HL-60 (cell line): ENCODE measurements at regions not wholly inside any gene's neighbourhood (a gene's known extent, or its start where the extent isn't known, plus 50 kb on each side); places are given as distances from the start of the nearest gene placed in this dataset.

Source experiments
- GABPA ChIP-seq: IDR thresholded peaks from 2 replicates; pipeline ENCODE4 v1.6.1; 2012; ENCODE audit warnings: low read depth
- POLR2AphosphoS5 ChIP-seq: IDR thresholded peaks from 2 replicates; pipeline ENCODE4 v1.6.1; 2012; ENCODE audit warnings: low read depth
- SPI1 ChIP-seq: IDR thresholded peaks from 2 replicates; pipeline ENCODE4 v1.6.1; 2012; ENCODE audit warnings: low read depth, mild to moderate bottlenecking, borderline replicate concordance
- TF ChIP-seq, protein P1 (sequence below): IDR thresholded peaks from one replicate; pipeline ENCODE4 v1.5.1; 2011; ENCODE audit warnings: low read length, control low read depth, inconsistent platforms; ENCODE audit not compliant: insufficient read depth
- TF ChIP-seq, protein P2 (sequence below): IDR thresholded peaks from 2 replicates; pipeline ENCODE4 v1.6.1; 2012; ENCODE audit warnings: low read depth; ENCODE audit not compliant: insufficient replicate concordance

DNA sequence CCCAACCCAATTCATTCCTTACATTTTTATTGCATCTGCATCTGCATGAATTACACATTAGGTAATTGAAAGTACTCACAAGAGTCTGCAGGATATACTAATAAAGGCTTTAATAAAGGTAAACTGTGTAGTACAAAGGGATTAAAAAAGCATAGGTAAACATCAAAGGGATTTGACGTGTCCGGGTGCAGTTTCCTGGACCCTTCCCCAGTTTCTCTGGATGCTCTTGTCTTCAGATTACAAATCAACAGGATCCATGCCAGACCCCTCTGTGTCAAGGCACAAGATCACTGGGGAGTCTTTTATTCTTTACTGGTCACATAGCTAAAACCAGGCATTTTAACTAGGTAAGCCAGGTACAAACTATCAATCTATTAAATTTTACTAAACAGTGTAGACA, 177.2 kb upstream of the TYRP1 start:
- TF ChIP-seq GABPA (no peak), SPI1 (no peak), POLR2AphosphoS5 (no peak)
- TF ChIP-seq, protein P1, sequence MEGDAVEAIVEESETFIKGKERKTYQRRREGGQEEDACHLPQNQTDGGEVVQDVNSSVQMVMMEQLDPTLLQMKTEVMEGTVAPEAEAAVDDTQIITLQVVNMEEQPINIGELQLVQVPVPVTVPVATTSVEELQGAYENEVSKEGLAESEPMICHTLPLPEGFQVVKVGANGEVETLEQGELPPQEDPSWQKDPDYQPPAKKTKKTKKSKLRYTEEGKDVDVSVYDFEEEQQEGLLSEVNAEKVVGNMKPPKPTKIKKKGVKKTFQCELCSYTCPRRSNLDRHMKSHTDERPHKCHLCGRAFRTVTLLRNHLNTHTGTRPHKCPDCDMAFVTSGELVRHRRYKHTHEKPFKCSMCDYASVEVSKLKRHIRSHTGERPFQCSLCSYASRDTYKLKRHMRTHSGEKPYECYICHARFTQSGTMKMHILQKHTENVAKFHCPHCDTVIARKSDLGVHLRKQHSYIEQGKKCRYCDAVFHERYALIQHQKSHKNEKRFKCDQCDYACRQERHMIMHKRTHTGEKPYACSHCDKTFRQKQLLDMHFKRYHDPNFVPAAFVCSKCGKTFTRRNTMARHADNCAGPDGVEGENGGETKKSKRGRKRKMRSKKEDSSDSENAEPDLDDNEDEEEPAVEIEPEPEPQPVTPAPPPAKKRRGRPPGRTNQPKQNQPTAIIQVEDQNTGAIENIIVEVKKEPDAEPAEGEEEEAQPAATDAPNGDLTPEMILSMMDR = no peak
- TF ChIP-seq, protein P2, sequence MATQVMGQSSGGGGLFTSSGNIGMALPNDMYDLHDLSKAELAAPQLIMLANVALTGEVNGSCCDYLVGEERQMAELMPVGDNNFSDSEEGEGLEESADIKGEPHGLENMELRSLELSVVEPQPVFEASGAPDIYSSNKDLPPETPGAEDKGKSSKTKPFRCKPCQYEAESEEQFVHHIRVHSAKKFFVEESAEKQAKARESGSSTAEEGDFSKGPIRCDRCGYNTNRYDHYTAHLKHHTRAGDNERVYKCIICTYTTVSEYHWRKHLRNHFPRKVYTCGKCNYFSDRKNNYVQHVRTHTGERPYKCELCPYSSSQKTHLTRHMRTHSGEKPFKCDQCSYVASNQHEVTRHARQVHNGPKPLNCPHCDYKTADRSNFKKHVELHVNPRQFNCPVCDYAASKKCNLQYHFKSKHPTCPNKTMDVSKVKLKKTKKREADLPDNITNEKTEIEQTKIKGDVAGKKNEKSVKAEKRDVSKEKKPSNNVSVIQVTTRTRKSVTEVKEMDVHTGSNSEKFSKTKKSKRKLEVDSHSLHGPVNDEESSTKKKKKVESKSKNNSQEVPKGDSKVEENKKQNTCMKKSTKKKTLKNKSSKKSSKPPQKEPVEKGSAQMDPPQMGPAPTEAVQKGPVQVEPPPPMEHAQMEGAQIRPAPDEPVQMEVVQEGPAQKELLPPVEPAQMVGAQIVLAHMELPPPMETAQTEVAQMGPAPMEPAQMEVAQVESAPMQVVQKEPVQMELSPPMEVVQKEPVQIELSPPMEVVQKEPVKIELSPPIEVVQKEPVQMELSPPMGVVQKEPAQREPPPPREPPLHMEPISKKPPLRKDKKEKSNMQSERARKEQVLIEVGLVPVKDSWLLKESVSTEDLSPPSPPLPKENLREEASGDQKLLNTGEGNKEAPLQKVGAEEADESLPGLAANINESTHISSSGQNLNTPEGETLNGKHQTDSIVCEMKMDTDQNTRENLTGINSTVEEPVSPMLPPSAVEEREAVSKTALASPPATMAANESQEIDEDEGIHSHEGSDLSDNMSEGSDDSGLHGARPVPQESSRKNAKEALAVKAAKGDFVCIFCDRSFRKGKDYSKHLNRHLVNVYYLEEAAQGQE = no peak
